Glutamatergic neuron (in vitro differentiated cells): ENCODE measurements at regions not wholly inside any gene's neighbourhood (a gene's known extent, or its start where the extent isn't known, plus 50 kb on each side); places are given as distances from the start of the nearest gene placed in this dataset.

Experiments used
- DNase-seq: peaks from one replicate; pipeline ENCODE4 v3.0.0; 2022
- H3K27ac Mint-ChIP-seq: one replicate; pipeline ENCODE4 v1.8.0; 2020; ENCODE audit warnings: mild to moderate bottlenecking, mixed read lengths, inconsistent platforms; ENCODE audit not compliant: unreplicated experiment
- H3K27me3 Mint-ChIP-seq: one replicate; pipeline ENCODE4 v1.8.0; 2020; ENCODE audit warnings: mild to moderate bottlenecking, moderate library complexity, mixed read lengths, inconsistent platforms; ENCODE audit not compliant: unreplicated experiment
- H3K36me3 Mint-ChIP-seq: one replicate; pipeline ENCODE4 v1.8.0; 2020; ENCODE audit warnings: mild to moderate bottlenecking, mixed read lengths, inconsistent platforms; ENCODE audit not compliant: unreplicated experiment
- H3K4me1 Mint-ChIP-seq: one replicate; pipeline ENCODE4 v1.8.0; 2020; ENCODE audit warnings: mild to moderate bottlenecking, low read depth, mixed read lengths, inconsistent platforms; ENCODE audit not compliant: unreplicated experiment
- H3K4me3 Mint-ChIP-seq: one replicate; pipeline ENCODE4 v1.8.0; 2020; ENCODE audit warnings: mild to moderate bottlenecking, mixed read lengths, inconsistent platforms; ENCODE audit not compliant: unreplicated experiment
- H3K9me3 Mint-ChIP-seq: one replicate; pipeline ENCODE4 v1.8.0; 2020; ENCODE audit warnings: mild to moderate bottlenecking, moderate library complexity, mixed read lengths, inconsistent platforms; ENCODE audit not compliant: unreplicated experiment
- TF ChIP-seq, protein P1 (sequence below): fragments of 200-600 bp; sonication (generic); IDR thresholded peaks from one replicate; pipeline ENCODE4 v1.5.0; 2021; ENCODE audit not compliant: partially characterized antibody, unreplicated experiment

DNA sequence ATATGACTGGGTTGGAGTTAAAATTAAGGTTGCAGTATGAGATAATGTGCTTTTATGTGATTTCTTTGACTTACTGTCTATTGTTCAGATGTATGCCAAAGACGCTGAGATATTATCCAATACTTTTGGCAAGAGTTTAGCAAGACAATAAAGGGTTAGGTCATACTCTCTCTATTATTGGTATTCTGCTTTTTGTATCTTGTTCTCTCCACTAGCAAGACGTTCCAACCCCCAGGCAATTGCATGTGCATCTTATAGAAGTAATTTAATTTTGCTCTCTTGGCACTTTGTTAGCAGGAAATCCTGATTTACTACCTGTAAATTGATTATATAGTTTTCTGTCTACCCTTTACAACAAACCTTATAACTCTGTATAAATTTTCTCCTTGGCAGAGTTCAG lies 1093.6 kb downstream of the CDH9 start:
- Mint-ChIP-seq H3K27me3 (no peaks in the 10 kb centered on the region), H3K4me3 (no peak overlapping the region), H3K27ac (no peak overlapping the region), H3K36me3 (no peaks in the 10 kb centered on the region), H3K4me1 (no peaks in the 10 kb centered on the region), H3K9me3 (no peaks in the 10 kb centered on the region)
- DNase-seq: no peak
- TF ChIP-seq, protein P1, sequence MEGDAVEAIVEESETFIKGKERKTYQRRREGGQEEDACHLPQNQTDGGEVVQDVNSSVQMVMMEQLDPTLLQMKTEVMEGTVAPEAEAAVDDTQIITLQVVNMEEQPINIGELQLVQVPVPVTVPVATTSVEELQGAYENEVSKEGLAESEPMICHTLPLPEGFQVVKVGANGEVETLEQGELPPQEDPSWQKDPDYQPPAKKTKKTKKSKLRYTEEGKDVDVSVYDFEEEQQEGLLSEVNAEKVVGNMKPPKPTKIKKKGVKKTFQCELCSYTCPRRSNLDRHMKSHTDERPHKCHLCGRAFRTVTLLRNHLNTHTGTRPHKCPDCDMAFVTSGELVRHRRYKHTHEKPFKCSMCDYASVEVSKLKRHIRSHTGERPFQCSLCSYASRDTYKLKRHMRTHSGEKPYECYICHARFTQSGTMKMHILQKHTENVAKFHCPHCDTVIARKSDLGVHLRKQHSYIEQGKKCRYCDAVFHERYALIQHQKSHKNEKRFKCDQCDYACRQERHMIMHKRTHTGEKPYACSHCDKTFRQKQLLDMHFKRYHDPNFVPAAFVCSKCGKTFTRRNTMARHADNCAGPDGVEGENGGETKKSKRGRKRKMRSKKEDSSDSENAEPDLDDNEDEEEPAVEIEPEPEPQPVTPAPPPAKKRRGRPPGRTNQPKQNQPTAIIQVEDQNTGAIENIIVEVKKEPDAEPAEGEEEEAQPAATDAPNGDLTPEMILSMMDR: no peak

DNA sequence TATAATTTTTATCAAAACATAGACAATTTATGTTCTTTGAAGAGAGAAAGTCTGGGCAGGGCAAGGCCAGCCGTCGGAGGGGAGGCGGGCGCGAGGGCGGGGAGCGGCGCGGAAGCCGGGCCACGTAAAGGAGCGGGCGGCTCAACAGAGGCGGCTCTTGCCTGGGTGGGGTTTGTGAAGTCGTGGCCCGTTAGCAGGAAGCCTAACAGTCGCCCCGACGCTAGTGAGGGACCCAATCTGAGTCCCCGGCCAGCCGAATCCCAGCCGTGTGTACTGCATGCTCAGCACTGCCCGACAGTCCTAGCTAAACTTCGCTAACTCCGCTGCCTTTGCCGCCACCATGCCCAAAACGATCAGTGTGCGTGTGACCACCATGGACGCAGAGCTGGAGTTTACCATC lies 1129.2 kb downstream of the CDH9 start:
- H3K27ac Mint-ChIP-seq: no peak overlapping the region
- TF ChIP-seq, protein P1: no peak
- H3K9me3 Mint-ChIP-seq: peaks cover 3% of the 10 kb centered on the region
- DNase-seq: no peak
- H3K36me3 Mint-ChIP-seq: no peaks in the 10 kb centered on the region
- H3K4me3 Mint-ChIP-seq: no peak overlapping the region
- peaks cover 1% of the 10 kb centered on the region for H3K27me3 Mint-ChIP-seq
- H3K4me1 Mint-ChIP-seq: no peaks in the 10 kb centered on the region

DNA sequence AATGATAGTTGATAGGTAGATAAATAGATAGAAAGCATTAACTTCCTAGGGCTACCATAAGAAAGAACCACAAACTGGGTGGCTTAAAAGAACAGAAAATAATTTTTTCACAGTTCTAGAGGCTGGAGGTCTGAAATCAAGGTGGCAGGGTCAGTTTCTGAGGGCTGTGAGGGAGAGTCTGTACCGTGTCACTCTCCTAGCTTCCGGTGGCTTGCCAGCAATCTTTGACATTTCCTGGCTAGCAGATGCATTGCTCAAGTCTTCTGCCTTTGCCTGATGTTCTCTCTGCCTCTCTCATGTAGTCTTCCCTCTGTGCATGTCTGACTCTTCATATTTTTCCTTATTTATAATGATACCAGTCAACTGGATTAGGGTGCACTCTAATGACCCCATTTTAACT lies 1132.7 kb downstream of the CDH9 start:
- H3K9me3 Mint-ChIP-seq: peaks cover 3% of the 10 kb centered on the region
- H3K27ac Mint-ChIP-seq: no peak overlapping the region

DNA sequence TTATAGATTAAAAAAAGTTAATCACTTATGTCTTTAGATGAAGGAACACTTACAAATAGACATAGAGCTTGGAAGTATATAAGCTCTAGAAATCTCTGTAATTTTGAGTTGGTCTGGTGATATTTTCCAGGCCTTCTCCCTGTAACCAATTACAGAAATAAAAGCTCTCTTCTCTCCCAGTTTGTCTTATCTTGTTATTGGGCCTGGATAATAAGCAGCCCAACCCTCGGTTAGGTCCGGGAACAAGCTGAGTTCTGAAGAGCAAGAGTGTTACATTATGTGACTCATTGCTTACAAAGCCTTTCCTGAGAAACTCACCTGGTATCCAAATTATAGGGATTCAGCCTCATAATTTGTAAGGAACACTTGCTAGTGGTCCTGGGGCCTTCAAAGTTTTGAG lies 1146.2 kb downstream of the CDH9 start:
- H3K36me3 Mint-ChIP-seq: peaks cover 11% of the 10 kb centered on the region
- H3K4me3 Mint-ChIP-seq: no peak overlapping the region
- H3K4me1 Mint-ChIP-seq: no peaks in the 10 kb centered on the region
- DNase-seq: no peak
- H3K9me3 Mint-ChIP-seq: peaks cover 2% of the 10 kb centered on the region
- no peaks in the 10 kb centered on the region for H3K27me3 Mint-ChIP-seq
- TF ChIP-seq, protein P1: no peak
- no peak overlapping the region for H3K27ac Mint-ChIP-seq

More for the DNA sequence above, 1132.7 kb downstream of the CDH9 start:
- Mint-ChIP-seq H3K4me1 (no peaks in the 10 kb centered on the region), H3K4me3 (no peak overlapping the region), H3K27me3 (no peaks in the 10 kb centered on the region), H3K36me3 (no peaks in the 10 kb centered on the region)
- TF ChIP-seq, protein P1: no peak
- DNase-seq: no peak

DNA sequence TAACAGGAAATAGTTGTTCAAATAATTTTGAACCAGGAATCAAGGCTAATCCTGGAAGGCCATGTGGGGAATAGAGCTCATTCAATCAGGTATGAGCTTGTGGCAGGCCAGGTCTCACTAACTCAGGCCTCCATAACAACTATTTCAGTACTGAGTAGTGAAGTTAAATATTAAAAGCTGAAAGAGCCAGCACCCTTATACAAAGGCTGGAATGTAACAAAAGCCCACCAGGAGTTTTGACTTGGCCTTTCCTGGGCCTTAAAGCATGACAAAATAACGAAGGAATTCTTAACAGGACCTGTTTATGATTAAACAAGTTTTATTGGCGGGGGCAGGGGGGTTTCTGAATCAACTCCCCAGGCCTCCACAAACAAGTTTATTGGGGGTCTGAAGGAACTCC lies 1146.7 kb downstream of the CDH9 start:
- TF ChIP-seq, protein P1: no peak
- peaks cover 14% of the 10 kb centered on the region for H3K36me3 Mint-ChIP-seq
- H3K27me3 Mint-ChIP-seq: no peaks in the 10 kb centered on the region
- no peak for DNase-seq
- H3K27ac Mint-ChIP-seq: no peak overlapping the region
- H3K9me3 Mint-ChIP-seq: peaks cover 2% of the 10 kb centered on the region
- H3K4me3 Mint-ChIP-seq: no peak overlapping the region
- H3K4me1 Mint-ChIP-seq: no peaks in the 10 kb centered on the region
